ENCODE measurements at regions not wholly inside any gene's neighbourhood (a gene's known extent, or its start where the extent isn't known, plus 50 kb on each side); places are given as distances from the start of the nearest gene placed in this dataset.

- TF ChIP-seq CTCF (IDR thresholded peaks at IDR 0.05) (no peak), POLR2A (IDR thresholded peaks at IDR 0.05) (no peak)
Measured at GRCh38 chr17:13977837-13978236, 91.5 kb upstream of the COX10 start.
